Islet of Langerhans (tissue), 1 donor: ENCODE measurements at regions not wholly inside any gene's neighbourhood (a gene's known extent, or its start where the extent isn't known, plus 50 kb on each side); places are given as distances from the start of the nearest gene placed in this dataset.
"Not testable (repeated sequence)": the region's sequence is repeated elsewhere in the genome, so short reads cannot be mapped to it uniquely, and the experiment has no call there.

Source experiments
- FAIRE-seq: peaks from one replicate; lab custom pipeline; 2011; peaks lifted over from hg19 to GRCh38; lab: Jason Lieb, UNC

- no peak for FAIRE-seq
Measured at GRCh38 chr2:76169276-76170008, 458.7 kb upstream of the GCFC2 start.

- FAIRE-seq: no peak
Measured at GRCh38 chr2:76163860-76164259, 453.1 kb upstream of the GCFC2 start.

GRCh38 chr2:76160670-76161069 lies 450.0 kb upstream of the GCFC2 start:
- FAIRE-seq: no peak

- FAIRE-seq: no peak
Measured at GRCh38 chr2:76159042-76159648, 448.4 kb upstream of the GCFC2 start.

GRCh38 chr2:76157531-76157930 lies 446.8 kb upstream of the GCFC2 start:
- FAIRE-seq: no peak

- no peak for FAIRE-seq
Measured at GRCh38 chr2:76154981-76155380, 444.3 kb upstream of the GCFC2 start.

GRCh38 chr2:76149846-76150245 lies 439.1 kb upstream of the GCFC2 start:
- no peak for FAIRE-seq

- not testable (repeated sequence) for FAIRE-seq
Measured at GRCh38 chr2:76139303-76139702, 428.6 kb upstream of the GCFC2 start.

GRCh38 chr2:76128622-76129021 lies 417.9 kb upstream of the GCFC2 start:
- no peak for FAIRE-seq

- no peak for FAIRE-seq
Measured at GRCh38 chr2:76120176-76120575, 409.5 kb upstream of the GCFC2 start.

- FAIRE-seq: no peak
Measured at GRCh38 chr2:76089683-76090082, 379.0 kb upstream of the GCFC2 start.

- FAIRE-seq: no peak
Measured at GRCh38 chr2:76083248-76083647, 372.5 kb upstream of the GCFC2 start.

- FAIRE-seq: no peak
Measured at GRCh38 chr2:76082509-76082908, 371.8 kb upstream of the GCFC2 start.

GRCh38 chr2:76080154-76080553 lies 369.4 kb upstream of the GCFC2 start:
- FAIRE-seq: no peak

GRCh38 chr2:76075126-76075525 lies 364.4 kb upstream of the GCFC2 start:
- no peak for FAIRE-seq

GRCh38 chr2:76073992-76074604 lies 363.4 kb upstream of the GCFC2 start:
- FAIRE-seq: no peak

GRCh38 chr2:76050196-76050595 lies 339.5 kb upstream of the GCFC2 start:
- no peak for FAIRE-seq

- no peak for FAIRE-seq
Measured at GRCh38 chr2:76044701-76045100, 334.0 kb upstream of the GCFC2 start.

- FAIRE-seq: no peak
Measured at GRCh38 chr2:76039505-76039904, 328.8 kb upstream of the GCFC2 start.

GRCh38 chr2:76027761-76028160 lies 317.0 kb upstream of the GCFC2 start:
- no peak for FAIRE-seq

- no peak for FAIRE-seq
Measured at GRCh38 chr2:76019128-76019527, 308.4 kb upstream of the GCFC2 start.

GRCh38 chr2:76009484-76009883 lies 298.8 kb upstream of the GCFC2 start:
- FAIRE-seq: no peak

- FAIRE-seq: no peak
Measured at GRCh38 chr2:76008001-76008702, 297.4 kb upstream of the GCFC2 start.
